LNCaP clone FGC (cell line): ENCODE measurements at regions not wholly inside any gene's neighbourhood (a gene's known extent, or its start where the extent isn't known, plus 50 kb on each side); places are given as distances from the start of the nearest gene placed in this dataset.

Source experiments
- DNase-seq: peaks from one replicate; pipeline ENCODE4 v3.0.0-alpha.2; 2011; ENCODE audit warnings: low read depth
- H3K4me3 ChIP-seq: 2 replicates; pipeline ENCODE4 v1.5.1; 2011; ENCODE audit warnings: mild to moderate bottlenecking, low read depth, low read length, control low read depth
- TF ChIP-seq, protein P1 (sequence below): IDR thresholded peaks from 2 replicates; pipeline ENCODE4 v1.5.1; 2012; ENCODE audit warnings: mild to moderate bottlenecking; ENCODE audit not compliant: control insufficient read depth, insufficient read depth; ENCODE audit errors: extremely low read depth

DNA sequence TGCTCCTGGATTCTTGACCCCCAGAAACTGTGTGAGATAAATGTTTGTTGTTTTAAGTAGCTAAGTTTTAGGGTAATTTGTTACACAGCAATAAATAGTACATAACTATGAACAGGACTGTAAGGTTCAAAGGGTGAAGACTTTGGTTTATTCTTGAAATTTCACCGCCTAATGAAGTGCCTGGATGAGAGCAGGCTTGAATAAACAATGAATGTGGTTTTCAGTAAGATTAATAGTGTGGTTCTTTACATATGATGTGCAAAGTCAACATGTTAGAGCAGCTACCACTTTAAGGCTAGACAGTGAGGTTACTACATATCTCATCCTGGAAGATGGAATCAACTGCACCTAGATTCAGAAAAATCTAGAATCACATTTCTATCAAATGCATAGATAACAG lies 145.2 kb upstream of the BTG1 start:
- TF ChIP-seq, protein P1, sequence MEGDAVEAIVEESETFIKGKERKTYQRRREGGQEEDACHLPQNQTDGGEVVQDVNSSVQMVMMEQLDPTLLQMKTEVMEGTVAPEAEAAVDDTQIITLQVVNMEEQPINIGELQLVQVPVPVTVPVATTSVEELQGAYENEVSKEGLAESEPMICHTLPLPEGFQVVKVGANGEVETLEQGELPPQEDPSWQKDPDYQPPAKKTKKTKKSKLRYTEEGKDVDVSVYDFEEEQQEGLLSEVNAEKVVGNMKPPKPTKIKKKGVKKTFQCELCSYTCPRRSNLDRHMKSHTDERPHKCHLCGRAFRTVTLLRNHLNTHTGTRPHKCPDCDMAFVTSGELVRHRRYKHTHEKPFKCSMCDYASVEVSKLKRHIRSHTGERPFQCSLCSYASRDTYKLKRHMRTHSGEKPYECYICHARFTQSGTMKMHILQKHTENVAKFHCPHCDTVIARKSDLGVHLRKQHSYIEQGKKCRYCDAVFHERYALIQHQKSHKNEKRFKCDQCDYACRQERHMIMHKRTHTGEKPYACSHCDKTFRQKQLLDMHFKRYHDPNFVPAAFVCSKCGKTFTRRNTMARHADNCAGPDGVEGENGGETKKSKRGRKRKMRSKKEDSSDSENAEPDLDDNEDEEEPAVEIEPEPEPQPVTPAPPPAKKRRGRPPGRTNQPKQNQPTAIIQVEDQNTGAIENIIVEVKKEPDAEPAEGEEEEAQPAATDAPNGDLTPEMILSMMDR = no peak
- no peak overlapping the region for H3K4me3 ChIP-seq
- no peak for DNase-seq

DNA sequence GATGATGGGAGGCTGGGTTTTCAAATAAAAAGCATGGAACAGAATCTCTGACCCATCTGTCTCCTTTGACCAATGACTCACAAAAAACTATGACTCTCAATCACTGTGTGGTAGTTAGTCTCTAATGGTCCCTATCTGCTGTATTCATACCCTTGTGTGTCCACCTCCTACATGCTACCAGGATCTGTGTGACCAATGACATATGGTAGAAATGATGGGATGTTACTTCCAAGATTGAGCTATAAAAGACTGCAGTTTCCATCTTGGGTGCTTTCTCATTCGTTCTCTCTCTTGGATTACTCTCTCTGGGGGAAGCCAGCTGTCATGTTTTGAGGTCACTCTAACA lies 144.7 kb upstream of the BTG1 start:
- no peak for DNase-seq
- TF ChIP-seq, protein P1 = no peak
- H3K4me3 ChIP-seq = no peak overlapping the region

DNA sequence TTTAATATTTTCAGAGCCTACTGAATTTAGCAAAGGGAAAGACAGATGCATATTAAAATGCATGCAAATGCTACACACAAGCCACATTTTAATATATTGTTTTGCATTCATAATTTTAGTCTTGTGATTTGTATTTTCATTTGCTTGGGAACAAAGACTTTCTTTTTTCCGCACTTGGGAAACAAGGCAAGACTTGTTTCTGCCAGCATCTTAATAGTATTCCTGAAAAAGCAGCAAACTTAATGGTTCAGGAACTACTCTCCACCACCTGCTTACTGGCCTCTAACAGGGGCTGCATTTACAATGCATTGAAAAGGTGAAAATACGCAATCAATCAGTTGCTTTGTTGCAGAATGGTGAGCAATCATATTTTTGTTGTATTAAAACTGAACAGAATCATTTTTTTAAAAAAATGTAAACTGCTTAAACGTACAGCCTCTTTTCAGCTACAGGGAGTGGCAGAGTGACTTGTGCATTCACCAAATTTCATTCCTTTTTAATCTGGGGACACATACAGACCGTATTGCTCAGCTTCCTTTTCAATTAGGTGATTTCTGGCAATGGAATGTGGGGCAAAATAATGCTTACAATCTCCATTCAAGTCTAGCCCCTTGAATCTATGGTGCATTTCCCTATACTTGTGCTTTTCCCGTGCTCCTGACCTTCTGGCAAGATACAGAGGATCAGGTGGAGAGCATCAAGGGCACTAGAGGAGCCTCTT lies 144.1 kb upstream of the BTG1 start:
- TF ChIP-seq, protein P1 = no peak
- no peak overlapping the region for H3K4me3 ChIP-seq
- DNase-seq = no peak

DNA sequence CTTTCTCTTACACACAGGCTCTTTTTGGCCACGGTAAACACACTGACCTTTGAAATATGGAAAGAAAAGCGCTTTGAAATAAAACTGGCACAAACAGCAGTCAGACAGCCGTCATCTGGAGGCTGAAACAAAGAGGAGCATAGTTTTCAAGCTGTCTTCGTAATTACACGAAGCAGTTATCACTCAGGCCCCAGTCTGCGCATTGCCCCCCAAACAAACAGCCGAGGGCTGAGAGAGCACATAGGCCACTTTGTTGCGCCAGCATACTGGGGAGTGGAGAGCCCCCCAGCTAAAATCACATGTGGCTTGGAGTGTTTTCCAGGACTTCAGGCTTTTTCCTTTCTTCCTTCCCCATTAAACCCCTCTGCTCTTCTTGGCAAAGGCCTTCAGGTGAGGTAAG lies 142.9 kb upstream of the BTG1 start:
- DNase-seq = no peak
- TF ChIP-seq, protein P1 = no peak
- no peak overlapping the region for H3K4me3 ChIP-seq

DNA sequence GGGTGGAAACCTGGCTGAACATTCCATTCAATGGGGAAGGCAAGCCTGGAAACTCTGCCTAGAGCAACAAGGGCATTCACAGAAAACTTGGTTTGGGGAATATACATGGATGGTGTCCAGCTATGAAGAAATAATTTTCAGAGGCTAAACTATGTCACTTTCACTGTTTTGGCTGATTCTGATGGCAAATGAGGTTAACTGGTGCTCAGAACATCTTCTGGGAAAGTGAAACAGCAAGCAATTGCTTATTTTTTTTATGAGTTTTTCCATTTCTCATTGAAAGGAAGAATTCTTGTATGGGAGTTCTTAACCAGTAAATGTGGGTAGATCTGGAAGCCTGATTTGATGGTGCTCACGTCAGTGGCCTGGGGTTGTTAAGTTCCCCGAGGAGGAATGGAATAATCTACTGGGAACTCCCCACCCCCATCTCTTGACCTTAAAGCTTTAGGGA lies 132.8 kb upstream of the BTG1 start:
- no peak for DNase-seq
- H3K4me3 ChIP-seq = no peak overlapping the region
- TF ChIP-seq, protein P1 = no peak

DNA sequence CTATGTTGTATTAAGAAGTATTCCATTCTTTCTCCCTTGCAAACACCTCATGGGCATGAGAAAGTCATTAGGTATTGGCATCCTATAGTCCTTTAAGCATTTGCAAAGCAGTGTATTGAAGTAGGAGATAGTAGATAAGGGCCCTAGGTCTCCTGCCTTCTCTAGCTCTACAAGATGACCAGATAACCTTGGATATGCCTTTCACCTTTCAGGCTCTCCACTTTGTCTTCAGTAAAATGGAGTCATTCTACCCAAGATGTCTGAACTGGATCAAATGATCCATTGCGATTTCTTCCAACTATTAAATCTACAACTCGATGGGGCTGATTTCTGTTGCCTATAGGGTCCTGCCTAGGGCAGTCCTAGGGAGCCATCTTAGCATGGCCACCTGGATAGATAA lies 132.1 kb upstream of the BTG1 start:
- TF ChIP-seq, protein P1 = no peak
- DNase-seq = no peak
- no peak overlapping the region for H3K4me3 ChIP-seq

DNA sequence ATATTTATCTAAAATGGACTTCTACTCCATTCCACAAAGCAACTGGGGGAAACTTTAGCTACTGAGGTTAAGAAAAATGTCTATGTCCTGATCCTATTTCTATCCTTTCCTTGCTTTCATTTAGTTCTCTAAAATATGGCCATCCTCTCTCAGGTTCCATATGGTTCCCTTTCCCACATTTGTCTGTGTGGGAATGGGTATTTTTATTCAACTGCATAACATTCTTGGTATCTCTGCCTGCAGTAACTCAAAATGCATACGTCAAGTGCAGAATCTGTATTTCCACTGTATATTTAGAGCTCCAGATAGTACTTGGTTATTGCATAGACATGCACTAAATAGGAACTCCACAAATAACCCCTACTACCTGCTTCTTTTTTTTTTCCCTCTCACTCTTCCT lies 130.6 kb upstream of the BTG1 start:
- TF ChIP-seq, protein P1 = no peak
- no peak for DNase-seq
- H3K4me3 ChIP-seq = no peak overlapping the region
